Colonic mucosa (tissue), 4 donors: ENCODE measurements at regions not wholly inside any gene's neighbourhood (a gene's known extent, or its start where the extent isn't known, plus 50 kb on each side); places are given as distances from the start of the nearest gene placed in this dataset.
"Not testable (repeated sequence)": the region's sequence is repeated elsewhere in the genome, so short reads cannot be mapped to it uniquely, and the experiment has no call there.

ENCODE experiments used
- DNase-seq: peaks from one replicate; pipeline ENCODE4 v3.0.0-alpha.2; 2020
- H3K27ac ChIP-seq: fragments of 200-600 bp; one replicate; pipeline ENCODE4 v1.8.0; 2021
- H3K27me3 ChIP-seq: fragments of 200-600 bp; one replicate; pipeline ENCODE4 v1.8.0; 2021
- H3K36me3 ChIP-seq: fragments of 200-600 bp; one replicate; pipeline ENCODE4 v1.8.0; 2021
- H3K4me1 ChIP-seq: fragments of 200-600 bp; one replicate; pipeline ENCODE4 v1.8.0; 2021; ENCODE audit warnings: mild to moderate bottlenecking
- H3K4me3 ChIP-seq: fragments of 200-600 bp; one replicate; pipeline ENCODE4 v1.8.0; 2021
- H3K9ac ChIP-seq, 2 donors: one replicate each; pipeline ENCODE4 v1.7.0; 2013; ENCODE audit warnings: control low read depth in 2 of 2, low read depth in 2 of 2, low read length in 2 of 2
- H3K9me3 ChIP-seq: fragments of 200-600 bp; one replicate; pipeline ENCODE4 v1.8.0; 2021
- CTCF ChIP-seq: fragments of 200-600 bp; IDR thresholded peaks from one replicate; pipeline ENCODE4 v1.8.0; 2022; ENCODE audit warnings: antibody characterized with exemption, mild to moderate bottlenecking
- intact Hi-C: fragments of 100-400 bp; cut with DNase I; formaldehyde crosslinking; loops from one replicate; pipeline ENCODE4 v1.14.1; 2022
- donor health status: healthy.
- donor health status: DM: no; HTN: no; CAD: no.
- donor health status: DM: no; HTN: no; CAD: no.

DNA sequence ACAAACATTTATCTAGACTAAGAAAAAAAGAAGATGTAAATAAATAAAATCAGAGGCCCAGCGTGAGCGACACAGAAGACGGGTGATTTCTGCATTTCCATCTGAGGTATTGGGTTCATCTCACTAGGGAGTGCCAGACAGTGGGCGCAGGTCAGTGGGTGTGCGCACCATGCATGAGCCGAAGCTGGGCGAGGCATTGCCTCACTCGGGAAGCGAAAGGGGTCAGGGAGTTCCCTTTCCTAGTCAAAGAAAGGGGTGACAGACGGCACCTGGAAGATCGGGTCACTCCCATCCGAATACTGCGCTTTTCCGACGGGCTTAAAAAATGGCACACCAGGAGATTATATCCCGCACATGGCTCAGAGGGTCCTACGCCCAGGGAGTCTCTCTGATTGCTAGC lies 79.5 kb upstream of the ABCD2 start:
- intact Hi-C loops = loop anchor here (10.0 kb wide), 1 partner anchor 384 kb away; no protein-coding TSS in a partner anchor
- H3K27me3 ChIP-seq, DNase-seq, H3K27ac ChIP-seq, H3K4me1 ChIP-seq, H3K9ac ChIP-seq, H3K9me3 ChIP-seq, H3K4me3 ChIP-seq, H3K36me3 ChIP-seq: not testable (repeated sequence)

DNA sequence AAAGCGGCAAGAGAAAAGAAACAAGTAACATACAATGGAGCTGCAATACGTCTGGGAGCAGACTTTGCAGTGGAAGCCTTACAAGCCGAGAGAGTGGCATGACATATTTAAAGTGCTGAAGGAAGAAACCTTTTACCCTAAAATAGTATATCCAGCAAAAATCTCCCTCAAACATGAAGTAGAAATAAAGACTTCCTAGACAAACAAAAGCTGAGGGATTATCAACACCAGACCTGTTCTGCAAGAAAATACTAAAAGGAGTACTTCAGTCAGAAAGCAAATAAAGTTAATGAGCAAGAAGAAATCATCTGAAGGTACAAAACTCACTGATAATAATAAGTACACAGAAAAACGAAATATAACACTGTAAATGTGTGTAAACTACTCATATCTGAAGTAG lies 77.5 kb upstream of the ABCD2 start:
- no peak overlapping the region for H3K4me3 ChIP-seq
- intact Hi-C loops = loop anchor here (10.0 kb wide), 1 partner anchor 382 kb away; no protein-coding TSS in a partner anchor
- H3K27me3 ChIP-seq = no peaks in the 10 kb centered on the region
- DNase-seq = no peak
- no peak overlapping the region for H3K27ac ChIP-seq
- H3K36me3 ChIP-seq = no peaks in the 10 kb centered on the region
- no peak for TF ChIP-seq CTCF
- no peaks in the 10 kb centered on the region for H3K9me3 ChIP-seq
- H3K4me1 ChIP-seq = no peaks in the 10 kb centered on the region
- no peak overlapping the region for H3K9ac ChIP-seq

DNA sequence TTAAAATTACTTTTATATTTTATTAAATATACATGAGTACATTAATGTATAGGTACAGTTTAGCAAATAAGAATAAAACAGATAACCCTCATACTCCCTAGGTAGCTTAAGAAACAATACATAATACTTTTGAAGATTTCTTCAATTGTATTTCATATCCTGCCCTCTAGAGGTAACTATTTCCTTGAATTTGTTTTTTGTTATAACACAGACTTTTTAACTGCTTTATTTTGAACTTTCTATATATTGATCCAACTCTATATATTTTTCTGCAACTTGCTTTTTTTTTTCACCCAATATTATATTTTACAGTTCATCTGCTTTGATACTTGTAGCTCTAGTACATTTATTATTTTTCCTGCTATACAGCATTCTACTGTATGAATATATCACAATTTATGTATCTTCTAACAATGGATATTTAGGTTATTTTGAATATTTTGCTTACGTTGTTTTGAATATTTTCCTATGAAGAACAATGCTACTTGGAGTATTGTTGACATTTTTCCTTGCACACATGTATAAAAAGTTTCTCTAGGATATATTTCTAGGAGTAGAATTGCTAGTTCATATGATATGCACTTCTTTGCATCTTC lies 72.8 kb upstream of the ABCD2 start:
- Histone ChIP-seq H3K27ac (no peak overlapping the region), H3K27me3 (no peaks in the 10 kb centered on the region), H3K9me3 (no peaks in the 10 kb centered on the region), H3K4me3 (no peak overlapping the region), H3K9ac (no peak overlapping the region), H3K4me1 (no peaks in the 10 kb centered on the region), H3K36me3 (no peaks in the 10 kb centered on the region)
- intact Hi-C loops = loop anchor here (10.0 kb wide), 1 partner anchor 378 kb away; no protein-coding TSS in a partner anchor
- TF ChIP-seq CTCF = no peak
- no peak for DNase-seq

DNA sequence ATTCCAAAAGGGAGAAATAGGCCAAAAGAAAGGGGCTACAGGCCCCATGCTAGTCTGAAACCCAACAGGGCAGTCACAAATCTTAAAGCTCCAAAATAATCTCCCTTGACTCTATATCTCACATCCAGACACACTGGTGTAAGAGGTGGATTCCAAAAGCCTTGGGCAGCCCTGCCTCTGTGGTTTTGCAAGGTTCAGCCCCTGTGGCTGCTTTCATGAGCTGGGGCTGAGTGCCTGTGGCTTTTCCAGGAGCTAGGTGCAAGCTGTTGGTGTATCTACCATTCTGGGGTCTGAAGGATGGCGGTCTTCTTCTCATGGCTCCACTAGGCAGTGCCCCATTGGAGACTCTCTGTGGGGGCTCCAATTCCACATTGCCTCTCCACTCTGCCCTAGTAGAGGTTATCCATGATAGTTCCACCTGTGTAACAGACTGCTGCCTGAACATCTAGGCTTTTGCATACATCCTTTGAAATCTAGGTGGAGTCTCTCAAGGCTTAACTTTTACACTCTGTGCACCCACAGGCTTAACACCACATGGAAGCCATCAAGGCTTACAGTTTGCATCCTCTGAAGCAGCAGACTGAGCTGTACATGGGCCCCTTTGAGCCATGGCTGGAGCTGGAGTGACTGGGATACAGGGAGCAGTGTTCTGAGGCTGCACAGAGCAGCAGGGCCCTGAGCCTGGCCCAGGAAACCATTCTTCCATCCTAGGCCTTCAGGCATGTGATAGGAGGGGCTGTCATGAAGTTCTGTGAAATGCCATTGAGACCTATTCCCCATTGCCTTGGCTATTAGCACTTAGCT lies 66.5 kb upstream of the ABCD2 start:
- Histone ChIP-seq H3K36me3 (no peaks in the 10 kb centered on the region), H3K9ac (no peak overlapping the region), H3K4me3 (no peak overlapping the region), H3K27ac (no peak overlapping the region), H3K27me3 (no peaks in the 10 kb centered on the region), H3K9me3 (no peaks in the 10 kb centered on the region), H3K4me1 (no peaks in the 10 kb centered on the region)
- DNase-seq = no peak
- intact Hi-C loops = no loop called here
- no peak for TF ChIP-seq CTCF

- intact Hi-C loops = no loop called here
- no peak overlapping the region for H3K4me3 ChIP-seq
Measured at GRCh38 chr12:39682689-39683477, 63.3 kb upstream of the ABCD2 start.

More at GRCh38 chr12:39682689-39683477, 63.3 kb upstream of the ABCD2 start:
- DNase-seq = no peak
- TF ChIP-seq CTCF = no peak
- Histone ChIP-seq H3K9me3 (no peaks in the 10 kb centered on the region), H3K27ac (no peak overlapping the region), H3K36me3 (no peaks in the 10 kb centered on the region), H3K27me3 (no peaks in the 10 kb centered on the region), H3K9ac (no peak overlapping the region), H3K4me1 (no peaks in the 10 kb centered on the region)
